Fibroblast of villous mesenchyme (primary cell): ENCODE measurements at regions not wholly inside any gene's neighbourhood (a gene's known extent, or its start where the extent isn't known, plus 50 kb on each side); places are given as distances from the start of the nearest gene placed in this dataset.
"Not testable (repeated sequence)": the region's sequence is repeated elsewhere in the genome, so short reads cannot be mapped to it uniquely, and the experiment has no call there.

Experiments used
- DNase-seq: peaks from one replicate; pipeline ENCODE4 v3.0.0-alpha.2; 2010; ENCODE audit warnings: low read depth
- H3K4me3 ChIP-seq: 2 replicates; pipeline ENCODE4 v1.5.1; 2011; ENCODE audit warnings: low read depth, mild to moderate bottlenecking, low read length

DNA sequence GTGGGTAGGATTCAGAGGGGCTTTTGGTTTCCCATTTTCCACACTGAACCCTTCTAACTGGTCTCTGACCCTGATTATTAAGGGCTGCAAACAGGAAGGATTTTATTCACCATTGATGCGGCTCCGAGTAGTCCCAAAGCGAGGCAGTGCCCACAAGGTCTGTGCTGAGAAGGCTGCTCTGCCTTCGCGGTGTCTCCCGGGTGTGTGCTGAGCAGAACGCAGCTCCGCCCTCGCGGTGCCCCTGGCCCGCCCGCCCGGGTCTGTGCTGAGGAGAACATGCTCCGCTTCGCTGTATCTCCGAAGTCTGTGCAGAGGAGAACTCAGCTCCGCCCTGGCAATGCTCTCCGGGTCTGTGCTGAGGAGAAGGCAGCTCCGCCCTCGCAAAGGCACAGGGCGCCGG is 530.7 kb downstream of the FOXD4L4 start:
- peak overlapping the region; percentile 25 for H3K4me3 ChIP-seq

GRCh38 chr9:66269024-66269423 is 532.1 kb downstream of the FOXD4L4 start:
- not testable (repeated sequence) for DNase-seq, H3K4me3 ChIP-seq

More for the DNA sequence above, 530.7 kb downstream of the FOXD4L4 start:
- DNase-seq, result peak; percentile 21

GRCh38 chr9:66269783-66270182 is 532.8 kb downstream of the FOXD4L4 start:
- DNase-seq, result not testable (repeated sequence)

GRCh38 chr9:66278809-66279208 is 541.9 kb downstream of the FOXD4L4 start:
- not testable (repeated sequence) for DNase-seq

More at GRCh38 chr9:66269783-66270182, 532.8 kb downstream of the FOXD4L4 start:
- peak overlapping the region; percentile 48 for H3K4me3 ChIP-seq

More at GRCh38 chr9:66278809-66279208, 541.9 kb downstream of the FOXD4L4 start:
- not testable (repeated sequence) for H3K4me3 ChIP-seq
